ENCODE measurements at regions not wholly inside any gene's neighbourhood (a gene's known extent, or its start where the extent isn't known, plus 50 kb on each side); places are given as distances from the start of the nearest gene placed in this dataset.

GRCh38 chr2:109707281-109708147 is 86.6 kb upstream of the RGPD5 start (continued):
- no peak for TF ChIP-seq ATF2 (CRISPR knock-in tag; IDR thresholded peaks at IDR 0.05; ENCODE audit: borderline replicate concordance, low read depth)
- TF ChIP-seq USF1 (CRISPR knock-in tag; IDR thresholded peaks at IDR 0.05), result no peak
- TF ChIP-seq PREB (CRISPR knock-in tag; IDR thresholded peaks at IDR 0.05; ENCODE audit: borderline replicate concordance), result no peak
- no peak for TF ChIP-seq IRF1 (CRISPR knock-in tag; IDR thresholded peaks at IDR 0.05)
- TF ChIP-seq NFYB (CRISPR knock-in tag; conservative IDR thresholded peaks at IDR 0.05; ENCODE audit: low read depth), result no peak
- no peak for TF ChIP-seq SMAD4 (CRISPR knock-in tag; IDR thresholded peaks at IDR 0.05)
- TF ChIP-seq HMGA2 (CRISPR knock-in tag; IDR thresholded peaks at IDR 0.05), result no peak
- TF ChIP-seq CBFB (CRISPR knock-in tag; IDR thresholded peaks at IDR 0.05; ENCODE audit: low read depth), result no peak
- no peak for TF ChIP-seq MYBL2 (CRISPR knock-in tag; IDR thresholded peaks at IDR 0.05)
- no peak for TF ChIP-seq ETV6 (CRISPR knock-in tag; IDR thresholded peaks at IDR 0.05)

GRCh38 chr2:109710505-109711229 is 83.4 kb upstream of the RGPD5 start:
- H3K4me1 Mint-ChIP-seq, result peaks cover 11% of the 10 kb centered on the region
- no peak for ATAC-seq
- POLR2A ChIA-PET, result no interaction called here
- no peaks in the 10 kb centered on the region for H3K9me3 Mint-ChIP-seq
- CTCF ChIA-PET, result interaction anchor here (1.2 to 1.8 kb wide), 2 partner anchors 165 to 200 kb away, joined by 5 to 6 read pairs; no protein-coding TSS in a partner anchor
- DNase-seq (ENCODE audit: low spot score), result no peak
- H3K27ac Mint-ChIP-seq, result no peak overlapping the region
- H3K4me3 Mint-ChIP-seq, result no peak overlapping the region
- no peaks in the 10 kb centered on the region for H3K36me3 Mint-ChIP-seq
- H3K27me3 Mint-ChIP-seq (ENCODE audit: low read depth), result no peaks in the 10 kb centered on the region
- TF ChIP-seq CTCF (IDR thresholded peaks at IDR 0.05), result no peak

- no peak for DNase-seq (ENCODE audit: low spot score)
- H3K9me3 Mint-ChIP-seq, result no peaks in the 10 kb centered on the region
- H3K4me3 Mint-ChIP-seq, result no peak overlapping the region
- POLR2A ChIA-PET, result no interaction called here
- H3K27me3 Mint-ChIP-seq (ENCODE audit: low read depth), result no peaks in the 10 kb centered on the region
- H3K27ac Mint-ChIP-seq, result peak overlapping the region; percentile 45; the same call in 1 of the 2 replicates
- peaks cover 3% of the 10 kb centered on the region for H3K4me1 Mint-ChIP-seq
- no peak for ATAC-seq
- H3K36me3 Mint-ChIP-seq, result no peaks in the 10 kb centered on the region
- CTCF ChIA-PET, result interaction anchor here (1.2 to 1.8 kb wide), 2 partner anchors 166 to 201 kb away, joined by 5 to 6 read pairs; no protein-coding TSS in a partner anchor
- TF ChIP-seq ZNF423 (CRISPR knock-in tag; IDR thresholded peaks at IDR 0.05) (no peak), ZNF263 (CRISPR knock-in tag; IDR thresholded peaks at IDR 0.05; ENCODE audit: low read depth) (no peak), MXD4 (CRISPR knock-in tag; IDR thresholded peaks at IDR 0.05; ENCODE audit: borderline replicate concordance) (no peak), MLX (CRISPR knock-in tag; IDR thresholded peaks at IDR 0.05) (no peak), ELF4 (CRISPR knock-in tag; IDR thresholded peaks at IDR 0.05; ENCODE audit: low read depth) (no peak), CREM (CRISPR knock-in tag; IDR thresholded peaks at IDR 0.05) (no peak), ZNF416 (CRISPR knock-in tag; IDR thresholded peaks at IDR 0.05) (no peak), NR1H2 (CRISPR knock-in tag; IDR thresholded peaks at IDR 0.05) (no peak), GRHL2 (CRISPR knock-in tag; IDR thresholded peaks at IDR 0.05; ENCODE audit: insufficient replicate concordance, severe bottlenecking) (no peak), TEAD1 (CRISPR knock-in tag; IDR thresholded peaks at IDR 0.05) (no peak)
These were observed 82.6 kb upstream of the RGPD5 start for GRCh38 chr2:109711230-109712122.
